SHP77 treated with DMSO at 0.1 percent for 48 hours (cell line): ENCODE measurements at regions not wholly inside any gene's neighbourhood (a gene's known extent, or its start where the extent isn't known, plus 50 kb on each side); places are given as distances from the start of the nearest gene placed in this dataset.
"Not testable (repeated sequence)": the region's sequence is repeated elsewhere in the genome, so short reads cannot be mapped to it uniquely, and the experiment has no call there.

ENCODE experiments used
- DNase-seq: peaks from one replicate; lab custom pipeline; 2025; lab: John Stamatoyannopoulos, UW

DNA sequence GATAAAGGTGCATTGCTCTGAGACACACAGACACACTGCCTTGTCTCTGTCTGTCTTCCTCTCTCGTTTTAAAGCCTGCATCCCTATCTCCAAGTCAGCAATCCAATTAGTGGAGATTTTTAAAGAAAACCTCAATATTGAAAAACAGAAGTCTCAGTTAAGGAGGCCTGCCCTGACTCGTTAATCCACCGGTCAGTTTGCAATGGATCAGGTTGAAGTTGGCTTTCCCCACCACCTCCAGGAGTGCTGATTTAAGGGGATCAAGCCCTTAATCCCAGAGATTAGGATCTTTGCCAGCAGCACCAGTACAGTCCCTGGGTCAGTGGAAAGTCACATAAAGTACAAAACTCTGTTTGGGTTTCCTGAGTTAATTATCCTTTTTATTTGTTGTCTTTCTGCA lies 271.1 kb upstream of the ASIC2 start:
- DNase-seq, result no peak

DNA sequence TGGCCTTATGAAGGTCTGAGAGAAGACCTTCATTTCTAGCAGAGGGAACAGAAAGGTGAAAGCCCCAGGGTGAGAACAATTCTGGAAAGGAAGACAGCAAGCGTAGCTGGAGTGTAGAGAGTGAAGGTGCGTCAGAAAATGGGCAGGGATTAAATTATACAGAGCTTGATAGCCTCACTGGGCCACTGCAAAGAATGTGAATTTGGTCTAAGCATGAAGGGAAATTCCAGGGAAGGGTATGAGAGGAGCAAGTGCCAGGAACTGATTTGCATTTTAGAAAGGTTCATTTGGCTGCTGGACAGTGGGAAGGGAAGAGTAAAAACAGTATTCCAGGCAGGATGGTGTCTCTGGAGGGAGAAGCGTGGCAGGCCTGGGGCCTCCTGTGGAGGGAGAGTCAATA lies 274.1 kb upstream of the ASIC2 start:
- DNase-seq, result no peak

DNA sequence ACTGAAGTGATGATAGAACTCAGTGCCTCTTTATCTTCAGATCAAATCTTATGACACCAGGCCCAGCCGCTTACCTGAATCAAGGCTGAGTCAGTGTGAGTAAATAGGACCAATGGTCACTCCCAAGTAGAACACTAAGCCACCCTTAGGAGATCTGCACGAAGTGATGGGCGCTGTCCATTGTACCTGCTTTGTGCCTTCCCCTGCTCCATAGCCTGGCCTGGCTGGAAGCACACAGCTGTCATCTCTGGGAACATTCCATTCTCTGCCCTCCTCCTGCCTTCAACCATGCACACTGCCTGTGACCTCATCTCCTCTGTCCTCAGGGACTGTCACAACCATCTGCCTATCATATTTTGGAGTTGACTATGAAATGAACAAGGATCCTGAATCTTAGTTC lies 279.5 kb upstream of the ASIC2 start:
- no peak for DNase-seq

DNA sequence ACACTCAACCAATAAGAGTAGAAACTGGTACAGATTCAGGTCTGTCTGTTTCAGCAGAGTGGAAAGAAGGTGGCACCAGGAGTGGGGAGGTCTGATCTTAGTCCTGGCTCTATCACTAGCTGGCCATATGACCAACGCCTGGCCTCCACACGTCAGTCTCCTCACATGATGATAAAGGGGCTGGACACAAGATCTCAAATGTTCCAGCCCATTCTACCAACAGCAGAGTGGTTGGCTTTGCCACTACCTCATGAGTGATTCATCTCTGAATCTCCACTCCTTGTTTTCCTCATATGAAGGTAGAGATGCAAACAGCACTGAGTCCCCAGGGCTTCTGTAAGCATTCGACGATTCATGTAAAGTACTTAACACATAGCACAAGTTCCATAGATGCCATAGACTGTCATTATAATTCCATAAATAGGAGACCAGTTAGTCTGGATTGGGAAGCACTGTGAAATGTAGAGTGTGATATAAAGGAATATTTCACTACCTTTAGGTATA lies 281.9 kb upstream of the ASIC2 start:
- no peak for DNase-seq

DNA sequence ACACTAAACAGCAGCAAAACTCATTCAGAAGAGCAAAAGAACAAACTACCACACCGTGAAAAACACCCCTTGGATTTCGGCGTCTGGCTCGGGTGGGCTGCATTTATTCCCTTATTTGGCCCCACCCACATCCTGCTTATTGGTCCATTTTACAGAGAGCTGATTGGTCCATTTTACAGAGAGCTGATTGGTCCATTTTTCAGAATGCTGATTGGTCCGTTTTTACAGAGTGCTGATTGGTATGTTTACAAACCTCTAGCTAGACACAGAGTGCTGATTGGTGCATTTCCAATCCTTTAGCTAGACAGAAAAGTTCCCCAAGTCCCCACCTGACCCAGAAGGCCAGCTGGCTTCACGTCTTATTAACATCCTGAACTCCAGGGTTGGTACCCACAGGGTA lies 286.6 kb upstream of the ASIC2 start:
- not testable (repeated sequence) for DNase-seq

DNA sequence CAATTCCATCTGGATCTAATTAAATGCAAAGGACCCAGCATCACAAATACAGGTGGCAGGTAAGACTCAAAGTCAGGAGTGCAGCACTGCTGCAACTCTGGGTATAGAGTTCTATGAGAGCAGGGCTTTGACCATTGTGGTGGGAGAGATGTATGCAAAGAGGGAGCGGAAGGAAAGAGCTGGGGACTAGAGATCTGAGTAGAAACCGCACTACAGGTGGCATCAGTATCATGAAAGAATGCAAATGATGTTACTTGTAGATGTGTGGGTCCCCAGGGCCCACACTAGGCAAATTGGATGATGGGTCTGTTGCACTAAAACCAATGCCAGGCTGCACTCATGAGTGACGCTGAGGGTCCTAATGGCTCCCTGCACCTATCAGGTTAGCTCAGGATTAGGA lies 287.1 kb upstream of the ASIC2 start:
- DNase-seq, result no peak

DNA sequence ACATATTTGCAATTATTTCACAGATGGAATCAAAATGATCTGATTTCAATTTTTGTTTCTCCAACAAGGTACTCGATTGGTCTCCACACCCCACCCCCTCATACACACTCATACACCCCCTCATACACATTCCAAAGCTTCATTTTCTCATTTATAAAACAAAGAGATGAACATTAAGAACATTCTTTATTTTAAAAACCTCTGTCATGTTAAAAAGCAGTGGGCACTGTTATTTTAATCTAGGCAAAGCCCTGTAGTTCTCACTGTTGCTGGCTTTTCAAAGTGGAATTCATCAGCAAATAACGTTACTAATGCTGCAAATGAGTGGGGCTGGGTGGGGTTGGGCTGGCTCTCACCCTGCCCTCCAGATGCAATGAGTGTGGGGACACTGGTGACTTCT lies 289.6 kb upstream of the ASIC2 start:
- no peak for DNase-seq

DNA sequence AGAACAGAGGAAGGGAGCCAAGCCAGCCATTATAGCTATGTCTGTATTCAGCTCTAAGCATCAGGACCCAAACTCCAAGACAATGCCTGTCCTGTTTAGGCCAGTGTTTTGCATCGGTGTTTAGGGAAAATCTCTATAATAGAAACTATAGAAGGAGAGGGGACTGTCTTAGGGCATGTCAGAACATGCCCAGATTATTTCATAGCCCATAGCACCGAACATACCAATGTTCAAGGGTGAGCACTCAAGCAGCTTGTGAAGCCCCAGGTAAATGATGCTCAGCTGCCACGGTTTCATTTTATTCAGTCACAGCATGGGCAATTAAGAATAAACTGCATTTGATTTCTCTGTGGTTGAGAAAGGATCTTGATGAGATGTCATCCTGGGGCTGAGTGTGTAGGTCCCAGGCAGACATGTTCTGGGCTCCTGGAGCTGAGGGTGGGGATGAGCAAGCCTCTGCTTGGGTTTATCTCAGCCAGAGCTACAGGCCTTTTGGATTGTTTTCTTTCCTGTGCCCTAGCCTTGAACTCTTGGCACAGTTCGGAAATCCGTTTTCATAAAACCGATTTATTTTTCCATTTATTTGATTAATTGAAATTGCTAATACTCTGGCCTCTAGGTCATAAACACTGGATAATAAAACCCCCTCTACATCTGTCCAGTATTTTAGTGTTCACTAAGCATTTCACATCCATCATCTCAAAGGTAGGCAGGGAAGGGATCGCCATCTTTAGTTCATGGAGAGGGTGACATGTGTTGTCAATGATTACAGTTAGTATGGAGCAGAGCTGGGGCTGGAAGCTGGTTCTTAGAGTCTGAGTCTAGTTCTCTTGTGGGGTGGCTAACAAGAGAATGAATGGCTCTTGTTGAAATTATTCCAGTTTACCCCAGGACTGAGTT lies 290.7 kb upstream of the ASIC2 start:
- DNase-seq, result no peak

DNA sequence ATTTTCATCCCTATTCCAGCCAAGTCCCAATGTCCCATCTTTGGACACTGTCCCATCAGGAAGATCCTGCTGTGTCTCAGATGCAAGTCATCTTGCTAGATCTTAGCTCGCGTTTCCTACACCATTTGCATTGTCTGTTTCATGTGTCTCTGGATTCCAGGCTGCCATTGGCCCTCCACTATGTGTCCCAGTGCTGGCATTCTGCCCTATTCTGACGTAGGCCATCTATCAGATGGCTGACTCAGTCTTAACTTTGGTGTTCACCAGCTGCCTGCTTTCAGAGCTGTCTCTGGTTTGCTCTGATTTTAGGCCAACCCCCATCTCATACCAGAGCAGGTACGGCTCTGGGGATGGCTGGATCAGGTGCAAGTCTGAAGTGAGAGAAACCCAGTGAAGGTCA lies 300.9 kb upstream of the ASIC2 start:
- DNase-seq, result no peak

DNA sequence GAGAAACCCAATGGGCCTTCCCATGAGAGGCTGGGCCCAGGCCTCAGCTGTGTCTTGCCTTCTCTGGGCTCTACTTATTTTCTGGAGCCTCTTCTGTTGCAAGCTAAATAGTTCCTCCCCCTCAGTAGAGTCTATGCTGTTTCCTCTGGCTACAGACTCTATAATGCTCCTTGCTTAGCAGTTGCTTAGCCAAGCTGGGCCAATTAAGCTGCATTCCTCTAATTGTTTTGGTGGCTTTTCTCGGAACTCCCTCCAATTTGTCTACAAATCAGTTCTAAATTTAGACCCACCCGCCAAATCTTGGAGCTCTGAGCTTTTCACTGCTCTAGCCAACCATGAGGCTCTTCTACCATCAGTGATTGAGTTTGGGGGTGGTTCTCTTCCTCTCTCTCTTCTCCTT lies 302.7 kb upstream of the ASIC2 start:
- DNase-seq, result no peak

DNA sequence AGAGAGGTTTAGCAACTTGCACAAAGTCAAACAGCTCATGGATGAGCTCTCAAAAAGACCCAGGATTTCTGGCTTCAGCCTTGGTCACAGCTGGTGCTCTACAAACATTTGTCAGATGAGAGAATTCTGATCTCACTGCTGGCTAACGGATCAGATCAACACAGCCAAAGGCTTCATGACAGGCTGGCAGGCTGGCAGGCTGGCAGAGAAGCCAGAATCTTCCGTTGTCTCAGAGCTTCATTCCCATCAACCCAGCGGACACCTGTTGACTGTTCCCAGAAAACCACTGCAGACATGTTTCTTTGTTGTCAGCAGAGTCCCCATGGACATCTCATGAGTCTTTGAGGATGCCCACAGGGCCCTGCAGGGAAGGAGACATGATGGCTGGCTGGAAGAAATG lies 303.8 kb upstream of the ASIC2 start:
- DNase-seq, result no peak

DNA sequence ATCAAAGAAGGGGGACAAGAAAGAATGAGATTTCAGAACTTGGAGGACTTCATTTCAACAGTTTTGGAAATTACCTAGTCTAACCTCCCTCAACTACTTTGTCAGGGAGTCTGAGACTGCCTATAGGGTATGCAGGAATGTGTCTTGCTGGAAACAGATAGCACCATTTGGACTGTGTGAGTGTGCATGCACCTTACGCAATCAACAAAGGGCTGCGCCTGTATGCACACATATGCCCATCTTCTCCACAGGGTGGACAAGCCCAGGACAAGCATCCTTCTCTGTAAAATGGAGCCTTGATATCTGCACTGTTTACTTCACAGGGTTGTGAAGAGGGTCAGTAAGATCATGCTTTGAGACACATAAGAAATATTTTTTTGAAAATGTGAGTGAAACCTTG lies 305.7 kb upstream of the ASIC2 start:
- no peak for DNase-seq

DNA sequence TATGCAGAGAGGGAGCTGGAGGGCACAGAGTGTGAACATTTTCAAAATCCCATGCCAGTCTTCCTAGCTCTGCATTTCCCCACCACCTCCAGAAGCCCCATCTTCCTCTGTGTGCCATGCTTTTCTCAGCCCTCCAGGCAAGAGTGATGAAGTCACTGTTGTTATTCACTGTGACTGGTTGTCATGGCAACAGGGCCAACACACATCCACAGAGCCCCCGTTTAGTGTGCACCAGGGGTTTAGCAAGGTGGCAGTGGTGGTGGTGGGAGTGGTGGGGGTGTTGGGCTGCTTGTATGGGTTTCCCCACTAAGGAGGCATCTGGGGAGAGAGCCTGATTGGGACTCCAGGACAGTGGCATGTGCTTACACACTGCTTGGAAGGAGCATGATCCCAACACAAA lies 309.9 kb upstream of the ASIC2 start:
- no peak for DNase-seq

DNA sequence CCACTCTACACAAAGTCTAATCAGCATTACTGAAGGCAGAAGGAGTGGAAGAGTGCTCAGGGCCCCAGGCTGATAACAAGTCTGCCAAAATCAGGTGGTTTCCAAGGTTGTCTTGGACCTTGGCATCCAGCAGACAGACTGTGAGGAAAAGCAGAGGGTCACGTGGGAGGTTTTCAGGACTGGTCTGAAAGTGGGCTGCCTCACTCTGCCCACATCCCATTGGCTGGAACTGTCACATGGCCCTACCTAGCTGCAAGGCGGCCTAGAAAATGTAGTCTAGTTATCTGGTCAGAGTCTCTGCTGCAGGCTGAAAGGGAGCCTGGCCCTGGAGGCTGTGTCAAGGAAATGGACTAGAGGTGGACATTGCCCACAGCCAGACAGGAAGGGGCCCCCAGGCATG lies 310.7 kb upstream of the ASIC2 start:
- no peak for DNase-seq

DNA sequence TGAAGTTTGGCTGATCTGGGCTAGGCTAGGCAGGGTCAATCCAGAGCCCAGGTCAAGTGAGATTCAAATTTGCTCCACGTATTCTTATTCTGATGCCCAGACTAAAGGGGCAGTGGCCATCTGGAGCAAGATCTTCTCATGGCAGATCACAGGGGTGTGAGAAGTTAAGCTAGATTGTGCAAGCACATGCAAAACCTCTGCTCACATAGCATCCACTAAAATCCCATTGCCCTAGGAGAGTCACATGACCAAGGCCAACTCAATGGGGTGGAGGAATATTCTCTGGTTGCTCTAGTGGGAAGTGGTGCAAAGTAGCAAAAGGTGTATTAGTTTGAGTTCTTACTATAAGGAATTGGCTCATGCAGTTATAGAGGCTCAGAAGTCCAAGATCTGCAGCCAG lies 318.4 kb upstream of the ASIC2 start:
- DNase-seq, result no peak

DNA sequence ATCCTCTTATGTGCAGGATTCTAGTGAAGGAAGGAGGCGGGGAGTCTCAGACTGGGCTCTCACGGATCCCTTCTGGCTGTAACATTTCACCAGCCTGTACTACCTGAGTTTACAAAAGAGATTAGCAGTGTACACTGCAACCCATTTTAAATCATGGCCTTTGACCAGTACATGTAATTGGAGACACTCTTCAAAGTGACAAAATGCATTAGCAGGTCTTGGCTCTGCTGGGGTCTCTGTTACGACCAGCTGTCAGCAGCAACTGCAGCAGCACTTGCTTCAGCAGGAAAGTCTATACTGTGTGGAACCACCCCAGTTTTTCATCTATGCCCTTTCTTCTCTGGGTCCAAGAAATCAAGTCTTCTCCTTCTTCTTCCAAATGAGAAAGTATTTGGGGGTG lies 322.8 kb upstream of the ASIC2 start:
- no peak for DNase-seq

DNA sequence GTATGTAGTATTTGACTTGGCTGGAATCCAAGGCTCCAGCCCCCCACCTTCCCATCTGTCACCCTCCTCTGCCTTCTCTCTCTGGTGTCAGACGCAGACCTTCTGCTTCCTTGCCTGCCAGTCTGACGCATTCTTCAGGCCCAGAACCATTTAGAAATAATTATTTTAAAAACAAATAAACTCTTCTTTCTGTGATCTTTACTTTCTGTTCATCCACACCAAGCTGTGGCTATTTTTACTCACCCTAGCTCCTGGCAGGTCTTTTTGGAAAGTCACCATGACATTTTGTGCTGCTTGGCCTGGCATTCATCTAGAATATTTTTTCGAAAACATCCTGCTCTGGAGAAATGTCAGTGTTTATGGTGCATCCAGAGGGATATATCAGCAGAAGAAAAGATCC lies 330.7 kb upstream of the ASIC2 start:
- no peak for DNase-seq

DNA sequence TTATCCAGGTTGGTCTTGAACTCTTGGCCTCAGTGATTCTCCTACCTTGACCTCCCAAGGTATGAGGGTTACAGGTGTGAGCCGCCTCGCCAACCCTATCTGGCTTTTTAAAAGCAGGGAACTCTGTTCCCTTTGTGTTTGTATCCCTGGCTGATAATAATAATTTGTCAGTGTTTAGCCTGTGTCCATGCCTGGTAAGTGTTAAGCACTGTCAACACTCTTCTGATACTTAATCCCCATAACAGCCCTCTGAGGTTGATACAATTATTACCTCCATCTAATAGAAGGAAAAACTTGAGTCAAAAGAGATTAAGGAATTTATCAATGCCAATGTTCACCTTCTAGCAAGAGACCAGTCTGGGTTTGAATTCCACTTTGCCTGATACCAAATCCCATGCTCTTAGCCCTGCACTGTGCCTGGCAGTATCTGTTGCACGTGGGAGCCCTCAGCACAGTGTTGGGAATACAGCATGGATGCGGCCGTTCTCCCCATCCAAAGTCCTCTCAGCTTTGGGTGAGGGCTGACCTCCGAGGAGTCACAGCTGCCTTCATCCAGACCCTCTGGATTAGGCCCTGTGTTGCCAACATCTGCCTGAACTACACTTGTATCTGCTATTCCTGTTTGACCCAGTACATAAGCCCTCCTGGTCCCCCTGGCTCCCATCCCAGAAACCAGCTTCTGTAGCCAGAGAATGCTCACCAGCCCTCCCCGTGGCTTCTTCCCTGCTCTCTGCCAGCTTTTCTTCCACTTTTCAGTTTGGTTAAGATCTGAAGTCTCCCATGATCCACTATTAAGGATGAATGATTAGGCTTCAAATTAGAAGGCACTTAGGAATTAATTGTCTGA lies 335.6 kb upstream of the ASIC2 start:
- DNase-seq, result no peak

DNA sequence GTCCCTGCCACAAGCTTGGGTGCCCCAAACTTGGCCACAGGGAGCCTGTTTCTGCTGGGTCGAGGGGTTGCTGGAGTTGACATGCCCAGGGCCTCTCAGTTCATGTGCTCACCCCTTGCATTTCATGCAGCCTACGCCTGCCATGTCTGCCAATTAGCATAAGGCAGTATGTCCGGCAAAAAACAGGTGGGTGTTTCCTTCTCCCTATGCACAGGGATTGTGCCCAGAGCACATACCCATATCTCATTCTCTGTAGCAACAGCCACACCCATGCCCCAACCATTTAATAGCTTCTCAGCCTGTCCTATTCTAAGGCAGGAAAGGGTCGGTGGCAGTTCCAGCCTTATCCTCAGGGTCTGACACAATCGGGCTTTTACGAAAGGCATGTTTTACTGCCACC lies 340.4 kb upstream of the ASIC2 start:
- no peak for DNase-seq

DNA sequence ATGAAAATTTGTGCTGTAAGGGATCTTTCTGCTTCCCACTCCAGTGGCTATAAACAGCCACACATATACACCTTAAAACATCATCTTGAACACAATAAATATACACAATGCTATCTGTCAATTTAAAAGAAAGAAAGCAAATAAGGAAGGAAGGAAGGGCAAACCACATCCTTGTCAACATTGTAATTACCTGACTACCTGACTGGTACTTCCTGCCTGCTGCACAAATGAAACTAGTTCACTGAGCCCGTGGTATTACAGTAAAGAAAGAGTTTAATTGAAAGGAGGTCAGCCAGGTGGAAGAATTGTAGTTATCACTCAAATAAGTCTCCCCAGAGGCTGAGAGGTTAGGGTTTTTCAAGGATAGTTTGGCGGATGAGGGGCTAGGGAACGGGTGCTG lies 344.4 kb upstream of the ASIC2 start:
- DNase-seq, result no peak

DNA sequence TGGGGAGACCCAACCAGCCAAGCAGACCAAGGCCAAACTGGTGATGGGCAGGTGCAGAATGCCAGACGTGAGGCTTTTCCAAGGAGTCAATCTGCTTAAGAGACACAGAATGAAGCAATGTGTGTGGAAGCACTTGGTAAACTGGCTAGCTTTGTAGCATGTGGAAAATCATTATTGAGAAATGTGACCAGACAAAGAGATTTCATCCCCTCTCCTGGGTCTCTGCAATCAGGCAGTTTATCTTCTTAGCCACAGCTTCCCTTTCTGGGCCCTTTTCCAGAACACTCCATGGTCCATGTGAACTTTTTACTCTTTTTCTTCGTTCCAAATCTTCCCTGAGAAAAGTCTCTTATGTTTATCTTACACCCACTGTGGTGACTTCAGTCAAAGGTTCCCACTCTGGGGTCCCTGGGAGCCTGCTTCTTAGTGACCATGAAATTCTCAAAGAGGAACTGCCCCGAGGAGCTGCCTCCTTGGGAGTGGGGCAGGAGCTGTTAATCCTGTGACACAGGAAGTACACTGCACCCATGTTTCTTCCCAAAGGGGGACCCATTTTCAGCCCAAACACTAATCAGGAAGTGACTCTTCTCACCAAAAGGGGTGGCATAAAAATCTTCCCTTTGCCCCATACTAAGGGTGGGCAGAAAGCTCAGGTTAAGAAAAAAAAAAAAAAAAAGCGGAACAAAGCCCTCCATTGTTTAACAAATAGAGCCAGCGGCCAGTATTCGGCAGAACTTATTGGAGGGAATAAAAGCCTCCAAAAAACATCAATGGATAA lies 346.2 kb upstream of the ASIC2 start:
- DNase-seq, result no peak

DNA sequence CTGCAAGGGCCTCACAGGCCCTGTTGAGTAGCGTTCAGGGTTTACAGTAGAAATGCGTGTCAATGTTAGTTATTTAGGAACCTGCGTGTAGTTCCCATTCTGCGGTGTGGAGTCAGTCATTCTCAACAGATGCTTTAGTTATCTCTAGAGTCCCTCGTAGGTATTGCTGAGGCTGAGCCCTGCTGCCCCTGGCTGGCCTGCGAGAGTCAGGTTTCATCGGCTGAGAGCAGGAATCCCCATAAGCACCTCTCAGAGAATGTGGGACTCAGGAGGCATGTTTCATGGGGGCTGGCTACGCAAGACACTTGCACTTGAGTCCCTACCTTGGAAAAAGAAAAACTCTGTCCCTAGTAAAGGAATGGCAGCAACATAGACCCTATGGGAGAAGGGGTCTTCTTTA lies 347.5 kb upstream of the ASIC2 start:
- DNase-seq, result no peak
